Colon (tissue), 2 donors: ENCODE measurements at regions not wholly inside any gene's neighbourhood (a gene's known extent, or its start where the extent isn't known, plus 50 kb on each side); places are given as distances from the start of the nearest gene placed in this dataset.
"Not testable (repeated sequence)": the region's sequence is repeated elsewhere in the genome, so short reads cannot be mapped to it uniquely, and the experiment has no call there.

Experiments
- FAIRE-seq: peaks from 2 replicates; lab custom pipeline; 2012; peaks lifted over from hg19 to GRCh38; lab: Jason Lieb, UNC
- donor health status: control.
- donor health status: control.

DNA sequence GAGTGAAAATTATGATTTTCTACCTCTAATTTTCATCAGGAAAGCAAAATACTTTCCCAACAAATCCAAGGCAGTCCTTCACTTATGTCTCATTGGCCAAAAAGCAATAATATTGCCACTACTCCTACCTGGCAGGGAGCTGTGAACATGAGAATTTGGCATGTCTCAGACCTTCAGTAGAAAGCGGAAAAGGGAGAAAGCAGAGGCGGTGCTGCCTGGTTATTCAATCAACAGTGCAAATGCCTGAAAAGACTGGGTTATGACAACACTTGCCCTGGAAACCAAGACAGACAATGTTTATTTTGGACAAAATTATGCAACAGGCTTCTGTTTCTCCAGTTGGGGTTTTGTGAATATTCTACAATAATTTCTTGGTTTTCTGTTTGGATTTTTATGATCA, 194.4 kb downstream of the TAF11L14 start:
- no peak for FAIRE-seq

- no peak for FAIRE-seq
Observed at GRCh38 chr5:17829456-17829855, 195.2 kb downstream of the TAF11L14 start.

DNA sequence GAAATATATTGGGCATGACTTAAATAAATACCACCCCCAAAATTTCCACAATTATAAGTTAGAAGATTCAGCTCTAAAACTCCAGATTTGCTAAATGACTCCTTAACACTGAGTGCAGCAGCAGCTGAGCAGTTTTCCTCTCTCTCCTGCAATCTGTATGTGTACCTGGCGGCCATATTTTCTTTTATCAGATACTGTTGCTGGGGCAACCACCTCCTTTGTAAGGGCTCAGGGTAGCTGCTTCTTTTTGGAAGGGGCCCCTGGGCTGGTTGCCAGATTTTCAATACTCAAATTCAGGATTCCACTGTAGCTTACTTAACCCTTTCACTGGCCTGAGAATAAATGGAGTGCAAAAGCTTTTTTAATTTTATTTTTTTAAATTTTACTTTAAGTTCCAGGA, 197.0 kb downstream of the TAF11L14 start:
- no peak for FAIRE-seq

GRCh38 chr5:17832949-17833745, 198.9 kb downstream of the TAF11L14 start:
- no peak for FAIRE-seq

- no peak for FAIRE-seq
Observed at GRCh38 chr5:17837757-17838156, 203.5 kb downstream of the TAF11L14 start.

GRCh38 chr5:17838469-17838868, 204.2 kb downstream of the TAF11L14 start:
- FAIRE-seq = no peak

- no peak for FAIRE-seq
Observed at GRCh38 chr5:17839848-17840247, 205.6 kb downstream of the TAF11L14 start.

DNA sequence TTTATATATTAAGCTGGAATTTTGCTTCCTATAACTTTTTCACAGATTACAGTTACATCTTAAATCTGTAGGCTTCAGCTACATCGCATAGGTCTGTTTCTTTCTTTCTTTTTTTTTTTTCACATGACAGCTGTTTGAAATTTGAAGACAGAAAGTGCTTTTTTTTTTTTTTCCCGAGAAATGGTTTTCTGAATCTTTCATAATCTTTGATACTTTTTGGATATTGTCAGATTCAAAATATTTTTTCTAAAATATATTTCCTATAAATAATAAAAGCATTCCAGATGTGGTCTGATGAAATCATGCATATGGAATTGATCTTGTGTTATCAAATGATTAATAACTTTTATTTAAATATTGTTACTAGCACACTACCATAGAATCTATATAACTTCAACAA, 212.2 kb downstream of the TAF11L14 start:
- FAIRE-seq = no peak

- no peak for FAIRE-seq
Observed at GRCh38 chr5:17847286-17847685, 213.0 kb downstream of the TAF11L14 start.

- peak; percentile 41 for FAIRE-seq
Observed at GRCh38 chr5:17852111-17852510, 217.9 kb downstream of the TAF11L14 start.

- FAIRE-seq = no peak
Observed at GRCh38 chr5:17852740-17853139, 218.5 kb downstream of the TAF11L14 start.

- no peak for FAIRE-seq
Observed at GRCh38 chr5:17854901-17855300, 220.6 kb downstream of the TAF11L14 start.

DNA sequence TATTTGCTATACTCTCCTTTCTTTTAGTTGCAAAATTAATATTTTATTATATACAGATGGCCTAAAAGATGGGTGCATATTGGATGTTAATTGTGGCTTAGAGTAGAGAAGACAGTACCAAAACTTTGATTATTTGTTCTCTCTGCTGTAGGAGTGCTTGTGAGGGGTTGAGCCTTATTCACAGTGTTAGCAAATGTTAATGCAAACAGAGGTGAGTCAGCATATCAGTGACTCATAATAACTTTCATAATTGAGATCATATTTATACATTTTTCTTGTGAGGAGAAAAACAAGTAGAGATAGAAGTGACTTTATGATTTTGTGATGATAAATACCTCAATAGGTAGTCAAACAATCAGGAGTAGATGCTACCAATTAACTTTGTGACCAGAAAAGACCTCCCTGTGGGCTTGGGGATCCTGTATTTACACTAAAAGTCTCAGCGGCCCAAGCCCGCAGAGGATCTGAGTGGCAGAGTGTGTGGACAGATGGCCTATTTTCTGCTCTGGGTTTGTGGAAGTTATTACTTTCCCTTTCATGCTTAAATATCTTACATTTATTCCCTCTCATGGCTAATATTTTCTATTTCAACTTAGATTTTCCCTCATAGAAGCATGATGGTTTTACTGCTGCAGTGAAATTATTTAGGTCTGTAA, 226.5 kb downstream of the TAF11L14 start:
- no peak for FAIRE-seq

DNA sequence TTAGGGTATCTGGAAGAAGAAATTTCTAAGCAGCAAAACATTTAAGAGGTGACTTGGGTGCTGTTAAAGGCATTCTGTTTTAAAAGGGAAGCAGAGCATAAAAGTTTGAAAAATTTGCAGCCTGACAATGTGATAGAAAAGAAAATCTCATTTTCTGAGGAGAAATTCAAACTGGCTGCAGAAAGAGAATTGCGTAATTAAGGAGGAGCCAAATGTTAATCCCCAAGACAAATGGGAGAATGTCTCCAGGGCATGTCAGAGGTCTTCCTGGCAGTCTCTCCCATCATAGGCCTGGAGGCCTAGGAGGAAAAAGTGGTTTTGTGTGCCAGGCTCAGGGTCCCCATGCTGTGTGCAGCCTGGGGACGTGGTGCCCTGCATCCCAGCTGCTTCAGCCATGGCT, 230.6 kb downstream of the TAF11L14 start:
- FAIRE-seq = not testable (repeated sequence)

DNA sequence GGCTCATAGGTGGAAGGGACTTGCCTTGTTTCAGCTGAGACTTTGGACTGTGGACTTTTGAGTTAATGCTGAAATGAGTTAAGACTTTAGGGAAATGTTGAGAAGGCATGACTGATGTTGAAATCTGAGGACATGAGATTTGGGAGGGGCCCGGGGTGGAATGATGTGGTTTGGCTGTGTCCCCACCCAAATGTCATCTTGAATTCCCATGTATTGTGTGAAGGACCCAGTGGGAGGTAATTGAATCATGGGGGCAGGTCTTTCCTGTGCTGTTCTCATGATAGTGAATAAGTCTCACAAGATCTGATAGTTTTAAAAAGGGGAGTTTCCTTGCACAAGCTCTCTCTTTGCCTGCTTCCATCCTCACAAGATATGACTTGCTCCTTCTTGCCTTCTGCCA, 231.7 kb downstream of the TAF11L14 start:
- FAIRE-seq = not testable (repeated sequence)

GRCh38 chr5:17872204-17872603, 237.9 kb downstream of the TAF11L14 start:
- no peak for FAIRE-seq

GRCh38 chr5:17878541-17878940, 244.3 kb downstream of the TAF11L14 start:
- no peak for FAIRE-seq

- no peak for FAIRE-seq
Observed at GRCh38 chr5:17879276-17879675, 245.0 kb downstream of the TAF11L14 start.

DNA sequence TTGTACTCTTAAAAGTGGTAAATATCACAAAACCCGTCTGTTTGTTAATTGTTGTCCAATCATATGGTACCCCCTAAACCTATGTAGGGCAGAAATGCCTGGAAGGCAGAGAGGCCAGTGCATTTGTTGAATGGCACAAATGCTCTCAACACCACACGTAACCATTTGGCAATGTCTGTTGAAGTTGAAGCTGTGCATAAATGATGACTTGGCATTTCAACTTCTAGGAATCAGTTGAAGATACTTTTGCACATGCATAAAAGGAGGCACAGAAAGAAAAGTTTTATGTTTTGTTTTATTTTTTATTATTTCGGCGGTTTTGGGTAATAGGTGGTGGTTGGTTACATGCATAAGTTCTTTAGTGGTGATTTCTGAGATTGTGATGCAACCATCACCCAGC, 246.6 kb downstream of the TAF11L14 start:
- no peak for FAIRE-seq

- no peak for FAIRE-seq
Observed at GRCh38 chr5:17882760-17883488, 248.7 kb downstream of the TAF11L14 start.

- FAIRE-seq = no peak
Observed at GRCh38 chr5:17888155-17888554, 253.9 kb downstream of the TAF11L14 start.

DNA sequence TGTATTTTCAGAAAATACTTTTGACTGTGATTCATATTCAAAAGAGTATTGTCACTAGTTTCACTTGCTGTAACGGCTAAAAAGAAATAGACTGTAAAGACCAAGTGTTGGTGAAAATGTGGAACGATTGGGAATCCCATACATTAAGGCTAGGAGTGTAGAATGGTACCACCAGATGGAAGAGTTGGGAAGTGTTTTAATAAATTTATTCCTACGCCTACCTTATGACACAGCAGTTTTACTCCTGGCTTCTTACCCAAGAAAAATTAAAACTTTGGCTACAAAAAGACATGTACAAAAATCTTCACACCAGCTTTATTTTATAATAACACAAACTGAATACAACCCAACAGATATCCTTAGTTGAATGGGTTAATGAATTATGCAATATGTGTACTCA, 256.2 kb downstream of the TAF11L14 start:
- FAIRE-seq = no peak

- no peak for FAIRE-seq
Observed at GRCh38 chr5:17891881-17892280, 257.6 kb downstream of the TAF11L14 start.
